ENCODE measurements at regions not wholly inside any gene's neighbourhood (a gene's known extent, or its start where the extent isn't known, plus 50 kb on each side); places are given as distances from the start of the nearest gene placed in this dataset.

DNA sequence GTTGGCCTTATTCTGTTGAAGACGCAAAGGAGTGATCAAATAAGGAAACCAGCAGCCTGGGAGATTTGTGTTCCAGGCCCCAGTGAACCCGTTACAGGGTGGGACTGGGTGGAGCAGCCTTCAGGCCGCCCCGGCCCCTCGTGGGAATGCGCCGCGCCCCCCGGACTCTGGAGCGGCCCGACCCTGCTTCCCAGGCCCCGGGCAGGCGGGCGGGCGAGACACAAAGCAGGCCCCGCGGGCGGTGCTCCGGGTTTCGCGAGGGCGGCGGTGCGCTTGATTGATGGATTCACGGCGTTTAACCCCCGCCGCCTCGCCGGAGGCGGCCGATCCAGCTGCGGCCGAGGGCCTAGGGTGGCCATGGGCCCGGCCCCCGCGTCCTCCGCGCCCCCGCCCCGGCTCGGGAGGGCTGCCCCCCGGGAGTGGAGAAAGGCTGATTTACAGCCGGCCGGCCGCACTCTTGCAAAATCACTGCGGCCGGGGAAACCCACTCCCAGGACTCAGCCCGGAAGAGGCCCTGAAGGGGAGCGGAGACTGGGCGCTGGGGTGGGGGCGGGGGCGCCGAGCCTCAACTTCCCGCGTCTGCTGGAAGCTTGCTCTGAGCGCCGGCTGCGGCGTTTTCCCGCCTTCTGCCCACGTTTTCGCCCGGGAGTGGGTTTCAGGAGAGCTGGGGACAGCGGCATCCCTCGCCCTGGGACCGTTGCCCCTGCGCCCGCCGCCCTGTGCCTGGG lies 299.6 kb upstream of the NFE2L3 start:
- DNase-seq, result no peak

- no peak for DNase-seq
These were observed 299.1 kb upstream of the NFE2L3 start for GRCh38 chr7:25852939-25853271.

GRCh38 chr7:25853314-25853713 lies 298.7 kb upstream of the NFE2L3 start:
- no peak for DNase-seq

DNA sequence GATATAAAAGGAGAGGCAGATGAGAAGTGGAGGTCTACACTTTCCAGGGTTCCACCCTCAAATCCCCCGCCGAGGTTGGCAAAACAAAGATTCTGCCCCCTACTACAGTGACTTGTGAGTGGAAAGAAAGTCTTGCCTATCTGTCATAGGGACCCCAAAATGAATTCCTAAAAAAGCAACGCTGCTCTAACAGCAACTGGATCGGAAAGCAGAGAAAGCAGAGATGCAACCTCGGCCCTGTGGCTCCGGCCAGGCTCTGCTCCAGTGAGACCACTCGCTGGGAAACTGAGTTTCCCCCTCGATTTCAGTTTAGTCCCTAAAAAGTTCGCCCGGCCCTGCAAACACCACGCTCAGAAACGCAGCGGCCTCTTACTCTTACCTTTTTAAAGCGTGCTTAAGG lies 297.9 kb upstream of the NFE2L3 start:
- DNase-seq, result no peak

DNA sequence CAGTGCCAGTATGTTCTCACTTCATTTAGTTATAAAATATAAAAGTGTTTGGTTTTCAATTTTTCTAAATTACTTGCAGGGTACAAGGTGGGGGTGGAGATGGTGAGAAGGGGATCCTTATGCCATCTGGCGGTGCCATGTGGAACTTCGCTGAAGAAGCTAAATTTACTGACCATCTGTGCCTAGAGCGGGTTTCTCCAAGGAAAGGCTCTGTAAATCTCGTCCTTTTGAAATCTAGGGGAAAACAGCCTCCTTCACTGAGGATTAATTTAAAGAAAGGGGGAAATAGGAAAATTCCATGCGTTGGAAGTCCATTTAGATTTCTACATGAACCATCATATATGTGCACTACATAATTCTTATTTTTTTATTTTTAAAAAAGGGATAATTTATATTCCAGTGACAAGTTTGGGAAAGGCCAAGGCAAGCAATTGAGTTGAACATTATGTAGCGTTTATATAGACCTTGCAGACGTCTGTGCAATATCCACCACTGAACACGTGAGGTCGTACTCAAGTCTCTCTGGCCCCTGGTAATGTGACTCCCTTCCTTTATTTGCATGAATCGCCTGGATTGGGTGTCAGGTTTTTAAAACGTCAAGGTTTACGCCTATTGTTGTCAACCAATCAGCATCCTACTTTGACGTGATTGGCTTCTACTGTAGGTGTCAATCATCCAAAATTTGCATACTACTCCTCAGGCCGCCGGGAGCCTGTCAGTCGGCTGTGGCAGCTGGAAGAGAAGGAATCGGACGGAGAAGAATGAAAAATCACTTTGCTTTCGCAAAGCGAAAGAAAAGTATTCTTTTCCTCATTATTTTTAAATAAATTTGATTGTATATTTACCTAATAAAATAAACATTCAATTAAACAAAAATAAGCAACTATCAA lies 297.1 kb upstream of the NFE2L3 start:
- DNase-seq, result peak; percentile 94

DNA sequence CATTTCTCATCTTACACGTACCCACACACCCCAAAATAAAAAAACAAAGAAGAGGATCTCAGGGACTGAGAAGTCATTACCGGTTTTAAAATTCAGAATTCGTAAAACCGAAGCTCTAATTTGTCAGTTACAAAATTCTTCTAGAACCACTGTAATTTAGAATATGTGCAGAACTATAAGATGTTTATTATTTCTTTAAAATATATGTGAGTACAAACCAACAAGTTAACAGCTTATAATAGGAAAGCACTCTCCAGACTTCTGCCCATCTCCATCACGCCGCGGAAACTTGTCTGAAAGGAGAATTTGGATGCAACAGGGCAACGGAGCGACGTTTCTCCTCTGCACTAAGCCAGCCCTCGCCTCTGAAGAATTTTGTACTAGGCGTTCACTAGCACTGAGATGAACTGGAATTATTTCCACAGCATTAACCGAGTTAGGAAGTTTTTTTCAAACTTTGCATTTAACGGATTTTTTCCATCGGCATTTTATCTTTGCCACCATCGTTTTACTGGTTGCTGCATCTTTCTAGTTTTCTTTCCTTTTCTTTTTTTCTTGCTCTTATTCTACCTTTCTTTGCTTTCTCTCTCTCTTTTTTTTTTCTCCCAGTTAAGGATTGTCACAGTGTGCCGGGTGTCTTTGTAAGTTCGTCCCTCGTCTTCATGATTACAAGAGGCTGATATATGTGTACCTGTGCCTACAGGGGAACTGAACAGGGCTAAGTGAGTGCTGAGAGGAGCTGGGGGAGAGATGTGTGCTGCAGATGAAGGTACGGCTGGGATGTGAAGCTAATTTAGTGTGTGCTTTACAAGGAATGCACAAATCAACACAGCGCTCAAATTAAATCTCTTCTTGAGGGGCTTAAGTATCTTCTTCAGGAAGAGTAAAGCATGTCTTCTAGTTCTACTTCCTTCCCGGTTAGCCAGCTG lies 295.9 kb upstream of the NFE2L3 start:
- DNase-seq, result no peak

DNA sequence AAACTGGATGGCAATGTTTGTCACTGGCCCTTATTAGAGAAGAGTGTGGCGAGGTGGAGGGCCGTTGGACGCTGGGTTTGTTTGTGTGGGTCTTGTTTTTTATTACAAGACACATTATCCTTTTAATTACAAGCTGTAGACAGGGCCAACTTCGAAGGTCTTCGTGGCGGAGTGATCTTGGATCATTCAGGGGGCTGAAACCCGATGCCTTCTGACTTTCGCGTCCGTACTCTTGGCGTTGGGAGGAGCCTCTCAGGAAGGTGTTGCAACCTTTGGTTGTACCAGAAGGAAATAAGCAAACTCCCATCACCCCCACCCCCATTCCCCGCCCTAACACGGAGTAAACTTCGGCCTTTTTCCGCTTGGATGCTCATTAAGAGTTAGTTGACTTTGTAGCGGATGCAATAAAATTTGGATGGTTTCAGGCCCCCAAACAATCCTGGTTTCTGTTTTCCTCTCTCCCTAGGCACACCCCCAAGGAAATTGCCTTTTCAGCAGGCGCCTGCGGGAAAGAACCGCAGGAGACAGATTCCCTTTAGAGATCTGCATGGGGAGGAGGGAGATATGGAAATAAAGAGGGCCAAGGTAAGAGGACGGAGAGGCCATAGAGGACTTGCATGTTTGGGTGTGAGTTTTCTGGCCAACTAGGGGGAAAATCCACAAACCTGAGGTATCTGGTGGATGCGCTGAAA lies 294.5 kb upstream of the NFE2L3 start:
- no peak for DNase-seq

DNA sequence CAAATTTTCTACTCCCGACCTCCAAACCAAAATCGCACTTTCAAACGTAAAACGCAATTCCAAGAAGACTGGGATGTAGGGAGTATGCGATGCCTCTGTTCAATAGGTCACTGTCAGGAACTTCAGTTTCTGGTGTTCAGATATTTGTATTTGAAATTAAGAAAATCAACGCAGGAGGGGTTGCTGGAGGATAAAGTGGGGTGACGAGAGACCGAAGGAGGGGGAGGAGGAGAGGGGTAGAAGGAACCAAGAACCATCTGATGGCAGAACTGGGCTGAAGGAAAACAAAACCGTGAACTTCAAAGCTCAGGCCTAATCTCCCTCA lies 293.8 kb upstream of the NFE2L3 start:
- DNase-seq, result no peak

DNA sequence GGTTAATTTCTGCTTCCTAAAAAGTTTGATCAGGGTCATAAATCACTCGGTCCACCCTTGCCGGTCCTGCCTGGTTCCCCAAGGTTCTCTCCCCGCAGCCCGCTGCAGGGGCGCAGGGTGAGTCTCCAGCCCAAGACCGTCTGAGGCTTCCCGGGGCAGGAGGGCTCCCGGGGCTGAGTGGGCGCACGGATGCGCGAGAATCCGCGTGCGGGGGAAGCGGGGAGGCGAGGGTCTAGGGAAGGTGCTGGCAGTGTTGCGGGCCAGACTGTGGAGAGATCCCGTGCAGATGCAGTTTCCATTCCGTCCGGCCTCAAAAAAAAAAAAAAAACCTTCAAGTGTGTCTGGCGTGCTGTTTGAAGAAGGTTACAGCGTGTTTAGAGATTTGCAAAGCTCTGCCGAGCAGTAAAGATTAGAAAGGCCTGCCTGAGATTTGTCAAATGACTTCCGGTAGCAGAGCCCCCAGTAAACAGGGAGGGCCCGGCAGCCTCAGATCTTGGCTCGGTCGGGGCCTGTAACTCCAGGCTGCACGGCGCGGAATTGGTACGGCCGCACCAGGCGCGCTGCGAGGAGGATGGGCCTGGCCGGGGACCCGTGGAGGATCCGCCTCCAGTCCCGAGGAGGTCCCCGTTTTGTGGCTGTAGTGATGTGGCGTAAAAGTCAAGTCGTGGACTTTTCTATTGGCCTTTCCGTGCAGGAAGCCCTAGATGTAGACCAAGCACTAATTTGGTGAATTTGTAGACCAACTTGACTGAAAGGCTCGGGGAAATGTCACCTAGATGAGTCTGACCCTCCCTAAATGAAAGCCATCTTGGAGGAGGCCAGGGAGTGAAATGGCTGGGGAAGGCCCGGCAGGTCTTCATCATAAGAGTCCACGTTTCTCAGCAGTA lies 293.2 kb upstream of the NFE2L3 start:
- no peak for DNase-seq

DNA sequence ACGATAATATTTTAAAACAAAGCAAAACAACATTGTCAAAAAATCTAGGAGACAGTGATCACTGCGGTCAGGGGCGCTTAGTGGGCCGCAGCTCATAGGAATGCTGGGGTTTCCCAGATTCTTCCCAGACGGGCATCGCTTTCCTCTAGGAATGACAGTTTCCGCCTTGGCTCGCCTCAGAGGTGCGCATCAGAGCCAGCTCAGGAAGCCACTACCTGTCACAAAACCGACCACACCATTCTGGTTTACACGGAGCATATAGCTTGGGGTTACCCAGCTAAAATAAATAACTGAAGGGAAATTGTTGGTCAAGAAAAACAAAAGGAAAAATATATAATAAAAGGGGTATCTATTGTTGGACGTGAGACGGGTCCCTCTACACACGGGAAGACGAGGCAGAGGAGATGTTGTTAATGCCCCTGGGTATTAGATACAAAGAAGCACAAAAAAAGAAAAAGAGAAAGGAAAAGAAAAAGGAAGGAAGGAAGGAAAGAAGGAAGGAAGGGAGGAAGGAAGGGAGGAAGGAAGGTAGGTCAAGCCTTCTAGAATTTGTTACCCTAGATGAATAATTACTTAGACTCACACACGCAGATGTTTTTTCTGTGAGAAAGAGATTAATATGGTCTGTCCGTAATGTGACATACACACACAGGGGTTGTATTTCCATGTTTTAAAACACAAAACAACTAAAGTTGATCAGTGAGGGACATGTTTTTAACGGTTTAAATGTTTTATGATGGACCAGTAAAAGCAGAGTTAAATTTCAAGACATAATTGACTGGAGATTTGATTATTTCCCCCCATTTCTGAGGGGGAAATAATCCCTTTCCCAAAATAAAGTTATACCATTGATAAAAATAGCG lies 292.4 kb upstream of the NFE2L3 start:
- DNase-seq, result no peak

GRCh38 chr7:25860275-25861163 lies 291.5 kb upstream of the NFE2L3 start:
- DNase-seq, result no peak

DNA sequence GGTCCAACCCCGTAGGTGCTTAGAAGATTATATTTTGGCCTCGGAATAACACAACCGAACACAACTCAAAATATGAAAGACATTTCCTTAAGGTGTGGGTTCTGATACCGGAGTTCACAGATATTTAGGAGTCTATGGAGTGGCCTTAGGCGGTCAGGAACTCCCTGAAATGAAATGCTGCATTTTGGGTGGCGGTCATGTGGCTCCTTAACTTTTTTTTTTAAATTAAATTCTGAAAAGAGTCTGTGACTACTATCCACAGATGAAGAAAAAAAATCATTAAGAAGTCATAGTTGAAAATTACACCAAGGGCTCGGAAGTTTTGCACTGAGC lies 290.9 kb upstream of the NFE2L3 start:
- no peak for DNase-seq

GRCh38 chr7:25861601-25862260 lies 290.3 kb upstream of the NFE2L3 start:
- no peak for DNase-seq

DNA sequence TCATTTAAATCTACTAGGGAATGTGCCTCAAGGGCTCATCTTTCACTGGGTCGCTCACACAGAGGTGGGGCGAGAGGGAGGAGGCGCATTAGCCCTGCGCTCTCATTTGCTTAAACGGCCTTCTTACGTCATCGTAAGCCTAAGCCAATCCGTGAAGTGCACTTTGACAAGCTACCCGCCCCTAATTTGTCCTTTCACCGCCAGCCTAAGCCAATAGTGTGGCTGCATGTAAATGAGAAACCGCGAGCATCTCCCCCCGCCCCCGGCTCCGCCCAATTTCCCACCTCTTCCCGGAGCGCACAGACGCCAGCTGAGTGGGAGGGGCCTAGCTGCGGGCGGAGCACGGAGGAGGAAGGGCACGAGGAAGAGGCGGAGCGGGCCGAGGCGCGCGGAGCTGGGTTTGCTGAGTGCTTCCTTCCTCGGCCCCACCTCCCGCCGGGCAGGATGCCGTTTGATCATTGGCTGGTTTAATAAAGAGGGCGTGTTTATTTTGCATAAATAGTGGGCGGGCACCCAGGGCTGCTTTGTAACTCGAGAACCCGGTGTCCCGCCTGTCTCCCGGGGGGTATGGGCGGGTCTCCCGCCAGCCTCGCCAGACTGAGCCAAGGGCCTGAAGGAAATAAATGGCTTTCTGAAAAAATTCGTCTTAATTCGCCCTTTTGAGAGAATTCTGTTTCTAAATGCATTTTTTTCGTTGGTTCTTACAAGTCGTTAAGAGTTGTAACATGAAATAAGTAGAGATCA lies 289.6 kb upstream of the NFE2L3 start:
- DNase-seq, result peak; percentile 100

DNA sequence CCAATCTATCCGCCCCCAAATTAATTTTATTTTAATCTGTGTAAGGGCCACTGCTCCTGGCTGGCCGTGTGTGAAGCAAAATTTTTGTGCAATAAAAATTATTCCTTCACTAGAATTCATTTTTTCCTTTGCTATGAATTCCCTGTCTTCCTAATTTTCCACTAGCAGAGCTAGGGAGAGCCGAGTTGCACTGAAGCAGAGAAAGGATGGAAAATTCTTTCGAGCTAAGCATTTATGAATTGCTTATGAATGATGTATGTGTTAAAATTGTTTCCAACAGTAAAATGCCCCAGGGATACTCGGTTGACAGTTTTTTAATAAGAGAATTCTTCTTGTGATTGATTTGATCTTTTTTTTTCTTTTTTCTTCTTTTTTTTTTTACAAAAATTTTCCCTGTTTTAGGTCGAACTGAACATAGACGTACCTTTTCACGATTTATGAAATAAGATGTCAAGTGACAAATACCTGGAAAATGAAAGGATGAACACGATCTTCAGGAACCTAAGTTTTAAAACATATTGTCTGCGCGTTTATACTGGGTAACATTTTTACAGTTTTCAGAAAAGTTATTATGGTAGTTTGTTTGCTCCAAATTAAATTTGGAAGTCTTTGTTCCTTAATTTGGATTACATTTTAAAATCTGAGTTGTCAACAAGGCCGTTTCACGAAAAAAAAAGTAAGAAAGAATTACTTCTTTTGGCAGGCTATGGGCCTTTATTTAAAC lies 288.8 kb upstream of the NFE2L3 start:
- DNase-seq, result no peak

GRCh38 chr7:25863729-25864110 lies 288.3 kb upstream of the NFE2L3 start:
- no peak for DNase-seq

- no peak for DNase-seq
These were observed 287.5 kb upstream of the NFE2L3 start for GRCh38 chr7:25864511-25864910.
